ENCODE measurements at regions not wholly inside any gene's neighbourhood (a gene's known extent, or its start where the extent isn't known, plus 50 kb on each side); places are given as distances from the start of the nearest gene placed in this dataset.
"Not testable (repeated sequence)": the region's sequence is repeated elsewhere in the genome, so short reads cannot be mapped to it uniquely, and the experiment has no call there.

DNA sequence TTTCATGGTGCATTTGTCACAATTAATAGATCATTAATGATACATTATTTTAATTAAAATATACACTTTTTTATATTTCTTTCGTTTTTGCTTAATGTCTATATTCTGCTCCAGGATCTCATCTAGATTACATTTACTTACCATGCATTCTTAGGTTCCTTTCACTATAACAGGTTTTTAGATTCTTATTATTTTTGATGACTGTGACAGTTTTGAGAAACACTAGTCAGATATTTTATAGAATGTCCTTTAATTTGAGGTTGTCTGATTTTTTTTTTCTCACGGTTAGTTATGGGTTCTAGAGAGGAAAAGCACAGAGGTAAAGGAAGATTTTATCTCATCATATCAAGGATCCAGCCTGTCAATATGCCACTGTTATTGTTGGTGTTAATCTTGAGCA, 595.8 kb upstream of the BCHE start:
- DNase-seq, result no peak

DNA sequence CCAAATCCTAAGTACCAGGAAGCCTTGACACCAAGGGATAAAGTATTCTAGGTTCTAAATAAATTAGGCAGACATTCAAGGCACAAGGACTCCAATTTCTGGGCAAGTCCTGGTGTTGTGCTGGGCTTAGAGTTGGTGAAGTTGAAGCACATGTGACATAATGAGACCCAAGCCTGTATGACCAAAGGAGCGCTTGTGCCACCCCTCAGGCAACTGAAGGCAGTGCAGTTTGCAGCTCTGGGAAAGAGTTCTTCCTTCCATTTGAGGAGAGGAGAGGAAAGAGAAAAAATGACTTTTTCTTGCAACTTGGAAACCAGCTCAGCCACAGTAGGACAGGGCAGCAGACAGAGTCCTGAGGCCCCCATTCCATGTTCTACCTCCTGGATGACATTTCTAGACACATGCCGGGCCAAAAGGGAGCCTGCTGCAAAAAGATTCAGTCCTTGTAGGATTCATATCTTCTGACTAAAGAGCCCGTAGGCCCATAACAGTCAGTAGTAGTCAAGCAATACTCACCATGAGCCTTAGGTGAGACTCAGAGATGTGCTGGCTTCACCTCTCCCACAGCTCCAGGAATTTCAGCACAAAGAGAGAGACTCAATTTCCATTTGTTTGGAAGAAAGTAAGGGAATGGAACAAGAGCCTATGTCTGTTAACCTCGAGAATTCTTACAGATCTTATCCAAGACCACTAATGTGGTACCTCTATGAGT, 588.8 kb upstream of the BCHE start:
- no peak for DNase-seq

DNA sequence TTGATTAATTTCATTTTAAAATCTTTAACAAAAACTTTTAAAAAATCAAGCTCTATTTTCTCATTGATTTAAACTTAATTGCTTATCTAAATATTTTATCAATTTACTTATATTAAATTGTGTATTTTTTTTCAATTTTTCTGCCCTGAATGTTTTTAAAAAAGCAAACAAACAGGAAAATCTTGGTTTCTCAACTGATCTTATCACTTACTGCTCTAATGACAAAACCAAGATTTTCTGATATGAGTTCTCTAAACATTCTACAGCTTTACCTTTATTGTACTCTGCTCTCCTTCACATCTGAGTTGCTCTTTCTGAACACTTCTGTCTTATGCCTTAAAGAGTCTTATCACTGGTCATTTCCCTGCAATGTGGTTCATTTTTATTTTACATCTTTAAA, 587.8 kb upstream of the BCHE start:
- DNase-seq, result no peak

DNA sequence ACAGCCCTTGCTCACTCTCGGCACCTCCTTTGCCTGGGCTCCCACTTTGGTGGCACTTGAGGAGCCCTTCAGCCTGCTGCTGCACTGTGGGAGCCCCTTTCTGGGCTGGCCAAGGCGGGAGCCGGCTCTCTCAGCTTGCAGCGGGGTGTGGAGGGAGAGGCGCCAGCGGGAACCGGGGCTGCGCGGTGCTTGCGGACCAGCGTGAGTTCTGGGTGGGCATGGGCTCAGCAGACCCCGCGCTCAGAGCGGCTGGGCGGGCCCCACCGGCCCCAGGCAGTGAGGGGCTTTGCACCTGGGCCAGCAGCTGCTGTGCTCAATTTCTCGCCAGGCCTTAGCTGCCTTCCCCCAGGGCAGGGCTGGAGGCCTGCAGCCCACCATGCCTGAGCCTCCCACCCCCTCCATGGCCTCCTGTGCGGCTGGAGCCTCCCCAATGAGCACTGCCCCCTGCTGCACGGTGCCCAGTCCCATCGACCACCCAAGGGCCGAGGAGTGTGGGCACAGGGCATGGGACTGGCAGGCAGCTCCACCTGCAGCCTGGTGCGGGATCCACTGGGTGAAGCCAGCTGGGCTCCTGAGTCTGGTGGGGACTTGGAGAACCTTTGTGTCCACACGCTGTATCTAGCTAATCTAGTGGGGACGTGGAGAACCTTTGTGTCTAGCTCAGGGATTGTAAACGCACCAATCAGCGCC, 586.7 kb upstream of the BCHE start:
- not testable (repeated sequence) for DNase-seq

DNA sequence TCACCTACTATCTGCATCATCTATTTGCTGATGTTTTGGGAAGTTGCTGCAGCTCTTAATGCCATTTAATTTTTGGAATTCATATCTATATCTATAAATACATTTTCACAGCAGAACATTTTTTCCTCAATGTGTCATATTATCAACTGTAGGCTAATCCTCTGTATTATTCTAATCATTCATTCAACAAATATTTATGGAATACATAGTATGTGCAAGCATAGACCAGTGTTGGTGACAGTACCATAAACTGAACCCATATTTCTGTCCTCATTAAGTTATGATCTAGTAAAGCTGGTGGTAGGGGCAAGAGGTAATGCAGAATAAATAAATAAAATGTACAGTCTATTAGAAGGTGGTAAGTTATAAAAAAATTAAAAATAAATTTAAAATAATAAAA, 585.3 kb upstream of the BCHE start:
- DNase-seq, result no peak

DNA sequence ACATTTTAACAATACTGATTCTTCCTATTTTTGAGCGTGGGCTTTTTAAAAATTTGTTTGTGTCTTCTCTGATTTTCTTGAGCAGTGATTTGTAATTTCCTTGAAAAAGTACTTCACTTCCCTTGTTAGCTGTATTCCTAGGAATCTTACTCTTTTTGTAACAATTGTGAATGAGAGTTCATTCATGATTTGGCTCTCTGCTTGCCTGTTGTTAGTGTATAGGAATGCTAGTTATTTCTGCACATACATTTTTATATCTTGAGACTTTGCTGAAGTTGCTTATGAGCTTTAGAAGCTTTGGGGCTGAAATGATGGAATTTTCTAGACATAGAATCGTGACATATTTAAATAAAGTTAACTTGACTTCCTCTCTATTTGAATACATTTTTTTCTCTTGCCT, 582.8 kb upstream of the BCHE start:
- DNase-seq, result no peak

DNA sequence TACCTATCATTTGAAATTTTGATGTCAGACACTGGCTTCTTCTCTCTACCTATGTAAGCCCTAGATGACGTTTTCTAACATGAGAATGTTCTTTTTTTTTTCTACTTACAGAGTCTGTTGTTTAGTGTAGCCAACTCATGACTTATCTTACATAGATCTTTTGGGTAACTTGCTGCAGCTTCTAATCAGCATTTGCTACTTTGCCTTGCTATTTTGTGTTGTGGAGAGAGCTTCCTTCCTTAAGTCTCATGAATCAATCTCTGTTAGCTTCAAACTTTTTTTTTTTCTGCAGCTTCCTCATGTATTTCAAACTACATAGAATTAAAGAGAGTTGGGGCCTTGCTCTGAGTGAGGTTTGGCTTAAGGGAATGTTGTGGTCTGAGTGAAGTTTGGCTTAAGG, 568.7 kb upstream of the BCHE start:
- no peak for DNase-seq

DNA sequence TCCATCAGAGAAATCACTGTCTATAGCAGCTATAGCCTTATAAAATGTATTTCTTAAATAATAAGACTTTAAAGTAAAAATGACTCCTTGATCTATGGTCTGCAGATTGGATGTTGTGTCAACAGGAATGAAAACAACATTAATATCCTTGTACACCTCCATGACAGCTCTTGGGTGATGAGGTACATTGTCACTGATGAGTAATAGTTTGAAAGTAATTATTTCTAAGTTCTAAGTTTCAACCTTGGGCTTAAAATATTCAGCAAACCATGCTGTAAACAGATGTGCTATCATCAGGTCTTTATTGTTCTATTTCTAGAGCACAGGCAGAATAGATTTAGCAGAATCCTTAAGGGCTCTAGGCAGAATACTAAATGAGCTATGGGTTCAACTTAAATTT, 568.2 kb upstream of the BCHE start:
- DNase-seq, result no peak

DNA sequence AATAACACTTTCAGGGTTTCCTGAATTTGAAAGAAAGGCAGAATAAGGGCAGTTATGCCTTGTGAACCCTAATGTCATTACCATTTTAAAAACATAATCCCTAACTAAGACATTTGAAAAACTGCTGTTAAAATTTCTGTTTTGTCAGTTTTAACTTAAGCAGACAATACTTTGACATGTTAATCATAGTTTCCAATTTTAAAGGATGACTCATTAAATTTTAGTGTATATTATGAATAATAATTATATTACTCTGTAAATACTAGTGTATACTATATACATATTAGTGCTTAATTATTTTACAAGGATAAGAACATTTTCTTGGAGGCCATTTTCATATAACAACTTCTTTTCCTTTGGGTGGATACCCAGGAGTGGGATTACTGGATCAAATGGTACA, 553.1 kb upstream of the BCHE start:
- DNase-seq, result no peak

DNA sequence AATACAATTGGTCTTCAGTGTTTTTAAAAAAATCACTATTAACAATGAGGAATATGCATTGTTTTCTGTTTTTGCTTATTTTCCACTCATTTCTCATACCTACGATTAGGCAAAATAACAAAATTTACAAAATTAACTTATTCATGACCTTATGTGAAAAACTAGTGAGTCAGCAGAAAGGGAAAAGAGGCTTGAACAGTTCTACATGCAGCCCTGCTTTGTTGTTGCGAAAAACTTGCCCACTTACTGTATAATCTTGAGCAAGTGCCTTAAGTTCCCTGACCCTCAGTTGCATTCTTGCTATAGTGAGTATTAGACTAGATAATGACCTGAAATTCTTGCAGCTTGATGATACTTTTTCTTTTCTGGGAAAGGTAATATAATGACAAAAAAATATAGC, 551.1 kb upstream of the BCHE start:
- DNase-seq, result no peak

DNA sequence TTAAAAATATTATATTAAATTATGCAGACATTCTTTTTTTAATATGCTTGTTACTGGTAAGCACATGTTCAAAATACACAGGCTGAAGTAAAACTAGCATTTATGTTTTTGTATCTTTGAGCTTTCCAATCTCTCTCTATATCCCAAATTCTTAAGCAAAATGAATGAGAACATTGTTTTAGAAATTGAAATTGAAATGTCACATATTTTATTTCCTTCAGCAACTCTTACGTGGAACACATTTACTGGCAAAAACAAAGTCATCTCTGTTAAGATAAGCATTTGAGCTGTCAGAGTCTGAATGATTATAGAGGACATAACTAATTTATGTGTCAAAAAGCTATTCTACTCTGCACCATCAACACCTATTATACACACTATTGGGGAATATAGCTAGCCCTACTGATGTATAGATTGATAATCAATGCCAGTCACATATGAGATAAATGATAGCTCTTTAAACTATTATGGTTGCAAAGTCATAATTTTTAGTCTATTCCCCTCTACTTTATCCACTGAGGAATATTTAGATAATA, 535.4 kb upstream of the BCHE start:
- no peak for DNase-seq

DNA sequence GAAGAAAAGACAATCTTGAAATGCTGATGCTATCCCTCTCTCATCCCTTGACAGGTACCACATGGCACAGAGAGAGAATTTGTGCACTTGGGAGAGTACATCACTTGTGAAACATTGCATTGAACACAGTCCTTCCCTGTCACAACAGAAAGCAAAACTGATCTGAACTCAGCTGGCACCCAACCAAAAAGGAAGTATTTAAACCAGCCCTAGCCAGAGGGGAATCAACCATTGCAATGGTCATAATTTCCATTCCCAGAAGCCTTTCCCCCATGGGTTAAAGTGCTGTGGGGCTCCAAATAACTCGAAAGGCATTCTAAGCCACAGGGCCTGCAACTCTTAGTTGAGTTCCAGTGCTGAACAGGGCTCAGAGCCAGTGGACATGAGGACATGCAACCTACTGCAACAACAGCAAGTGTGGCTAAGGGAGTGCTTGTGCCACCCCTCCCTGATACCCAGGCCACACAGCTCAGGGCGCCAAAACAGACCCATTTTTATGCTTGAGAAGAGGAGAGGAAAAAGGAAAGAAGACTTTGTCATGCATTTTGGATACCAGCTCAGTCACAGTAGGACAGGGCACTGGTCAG, 530.8 kb upstream of the BCHE start:
- DNase-seq, result peak; percentile 66

DNA sequence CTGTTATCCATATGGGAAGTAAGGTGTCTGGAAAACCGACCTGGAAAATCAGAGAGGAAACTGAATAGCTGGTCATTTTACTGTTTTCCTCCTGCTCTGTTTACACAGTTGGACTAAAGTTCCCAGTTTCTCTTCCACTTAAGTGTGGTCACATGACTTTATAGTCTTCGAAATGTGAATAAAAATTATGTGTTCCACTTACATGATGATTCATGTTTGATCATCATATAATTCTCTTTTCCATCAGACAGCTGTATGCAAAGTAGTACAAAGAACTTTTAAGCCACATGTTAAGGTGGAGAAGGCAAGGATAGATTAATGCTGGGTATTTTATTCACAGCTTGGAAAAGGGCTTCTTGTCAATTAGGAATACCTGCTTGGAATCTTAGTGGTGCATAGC, 525.5 kb upstream of the BCHE start:
- DNase-seq, result no peak

DNA sequence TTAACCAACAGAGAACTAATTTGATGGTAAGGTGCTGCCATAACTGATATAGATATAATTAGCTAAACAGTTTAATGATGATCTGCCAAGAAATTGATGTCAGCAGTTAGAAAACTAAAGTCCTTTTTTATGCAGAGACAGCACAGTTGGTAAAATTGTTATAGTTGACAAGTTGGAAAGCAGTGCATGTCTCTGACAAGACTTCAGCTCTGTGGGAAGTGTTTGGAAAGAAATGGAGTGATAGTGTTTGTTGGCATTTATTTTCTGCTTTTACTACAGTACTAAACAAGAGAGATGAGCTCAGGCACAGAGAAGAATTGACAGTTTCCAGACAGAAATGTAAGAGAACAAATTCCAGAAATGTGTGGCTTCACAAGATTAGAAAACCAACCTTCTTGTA, 523.5 kb upstream of the BCHE start:
- DNase-seq, result no peak

DNA sequence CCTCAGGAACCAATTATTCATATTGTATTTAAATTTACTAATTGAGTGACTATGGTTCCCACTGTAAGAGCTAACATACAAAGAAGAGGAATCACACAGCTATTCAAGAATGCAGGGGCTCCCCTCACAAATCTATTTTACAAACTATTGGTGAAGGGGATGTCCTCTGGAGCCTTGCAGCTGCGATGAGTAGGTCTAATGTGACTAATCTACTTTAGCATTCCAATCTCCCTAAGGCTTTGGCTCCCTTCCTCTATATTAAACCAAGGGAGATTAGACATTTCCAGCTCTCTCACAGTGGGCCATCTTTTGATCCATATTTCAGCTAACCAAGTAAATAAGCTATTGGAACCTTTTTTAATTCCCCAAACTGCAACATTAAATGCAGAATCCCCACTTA, 514.2 kb upstream of the BCHE start:
- no peak for DNase-seq

DNA sequence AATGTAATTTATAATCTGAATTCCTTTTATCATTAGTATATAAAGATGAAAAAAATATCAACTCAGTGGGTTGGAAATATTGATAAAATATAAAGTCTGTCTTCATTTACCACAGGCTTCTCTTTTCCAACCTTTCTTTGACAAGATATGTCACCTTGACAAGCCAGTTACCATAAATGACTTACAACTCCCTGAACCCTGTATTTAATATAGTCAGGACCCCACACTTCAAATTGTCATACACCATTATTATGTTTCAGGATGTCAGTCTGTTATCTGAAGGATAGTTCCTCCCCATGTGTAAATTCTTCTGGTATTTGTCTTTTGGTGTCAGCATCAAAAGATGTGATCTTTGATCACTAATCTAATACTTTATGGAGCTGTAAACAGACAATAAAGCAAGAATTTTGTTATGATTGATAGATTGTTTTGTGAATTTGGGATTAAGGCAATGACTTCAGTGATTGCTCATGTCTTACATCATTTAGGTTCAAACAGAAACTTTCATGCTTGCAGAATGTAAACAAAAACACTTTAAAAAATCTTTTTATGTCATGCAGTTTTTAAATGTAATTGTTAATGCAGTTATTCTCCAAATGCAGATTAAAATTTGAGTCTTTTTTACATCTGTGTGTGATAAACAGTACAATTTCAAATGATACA, 503.5 kb upstream of the BCHE start:
- DNase-seq, result no peak

DNA sequence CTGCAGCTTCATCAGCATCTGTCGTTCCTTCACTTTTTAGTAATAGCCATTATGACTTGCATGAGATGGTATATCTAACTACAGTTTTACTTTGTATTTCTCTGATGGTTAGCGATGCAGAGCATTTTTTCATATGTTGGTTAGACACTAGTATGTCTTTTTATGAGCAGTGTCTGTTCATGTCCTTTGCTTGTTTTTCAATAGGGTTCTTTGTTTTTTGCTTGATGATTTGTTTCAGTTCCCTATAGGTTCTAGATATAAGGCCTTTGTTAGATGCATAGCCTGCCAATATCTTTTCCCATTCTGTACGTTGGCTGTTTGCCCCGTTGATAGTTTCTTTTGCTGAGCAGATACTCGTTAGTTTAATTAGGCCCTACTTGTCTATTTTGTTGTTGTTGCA, 487.2 kb upstream of the BCHE start:
- DNase-seq, result peak; percentile 85

DNA sequence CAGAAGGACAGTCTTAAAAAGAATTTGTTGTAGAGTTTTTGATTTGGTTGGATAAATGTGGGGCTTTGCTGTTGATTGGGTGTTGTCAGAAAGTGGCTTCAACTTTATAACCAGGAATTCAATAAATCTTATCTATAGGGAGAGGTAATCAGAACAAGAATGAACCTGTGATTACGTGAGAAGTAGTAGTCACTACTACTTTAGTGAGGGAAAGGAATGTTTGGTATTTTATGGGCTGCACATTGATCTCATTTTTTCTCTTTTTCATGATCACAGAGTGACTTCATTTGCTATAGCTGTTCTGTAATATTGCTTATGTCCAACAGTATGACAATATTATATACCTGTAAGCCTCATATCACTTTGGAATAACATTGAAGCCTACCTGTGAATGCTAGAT, 485.2 kb upstream of the BCHE start:
- no peak for DNase-seq

DNA sequence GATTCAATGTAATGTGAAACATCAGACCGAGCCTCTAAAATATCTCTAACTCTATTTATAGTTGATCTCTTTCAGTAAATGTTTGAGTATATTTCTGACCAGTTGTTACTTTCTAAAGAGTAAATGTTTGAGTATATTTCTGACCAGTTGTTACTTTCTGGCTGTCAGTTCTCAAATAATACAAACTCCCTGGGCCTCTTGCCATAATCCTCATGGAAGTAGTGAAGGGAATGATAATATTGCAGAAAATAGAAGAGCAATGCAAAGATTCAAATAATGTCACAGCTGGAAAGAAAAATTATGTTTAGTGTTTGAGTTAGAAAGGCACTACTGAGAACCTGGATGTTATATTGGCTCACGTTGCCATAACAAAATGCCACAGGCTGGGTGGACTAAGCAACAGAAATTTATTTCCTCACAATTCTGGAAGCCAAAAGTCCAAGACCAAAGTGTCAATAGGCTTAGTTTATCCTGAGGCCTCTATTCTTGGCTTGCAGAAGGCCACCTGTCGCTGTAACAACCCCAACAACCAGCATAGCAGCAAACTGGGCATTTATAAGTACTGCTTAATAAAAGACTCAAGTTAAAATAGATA, 470.6 kb upstream of the BCHE start:
- DNase-seq, result no peak

DNA sequence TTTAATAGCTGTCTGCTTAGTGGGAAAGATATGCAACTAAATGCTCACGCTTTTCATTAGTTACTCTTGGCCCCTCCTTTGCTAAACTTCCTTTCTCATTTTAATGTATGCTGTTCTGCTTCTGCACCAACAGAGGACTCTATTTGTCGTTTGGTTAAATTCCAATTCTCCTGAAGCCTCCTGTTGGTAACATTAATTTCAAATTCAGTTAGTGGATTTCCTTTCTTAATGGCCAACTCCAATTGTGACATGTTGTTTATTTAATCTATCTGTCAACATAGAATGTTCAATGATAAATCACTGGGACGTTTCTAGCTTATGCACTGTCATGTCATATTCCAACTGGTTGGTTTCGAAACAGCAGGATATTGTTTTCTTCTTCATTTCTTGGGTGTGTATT, 467.4 kb upstream of the BCHE start:
- no peak for DNase-seq

DNA sequence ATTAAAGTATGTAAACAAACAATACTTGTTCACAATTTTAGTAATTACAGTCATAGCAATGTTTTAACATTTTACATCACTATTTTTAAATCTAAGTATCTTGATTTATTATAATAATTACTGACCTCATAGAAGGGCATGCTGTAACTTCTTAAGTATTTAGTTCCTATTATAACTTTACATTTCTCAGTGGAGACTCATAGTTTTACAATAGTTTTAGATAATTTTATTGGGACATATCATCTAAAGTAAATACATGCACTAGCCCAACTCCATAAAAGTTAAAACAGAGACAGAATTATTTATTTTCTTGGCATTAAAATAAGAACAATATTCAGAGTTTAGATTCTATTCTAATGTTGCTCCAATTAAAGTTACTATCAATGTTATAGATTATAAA, 466.5 kb upstream of the BCHE start:
- no peak for DNase-seq

DNA sequence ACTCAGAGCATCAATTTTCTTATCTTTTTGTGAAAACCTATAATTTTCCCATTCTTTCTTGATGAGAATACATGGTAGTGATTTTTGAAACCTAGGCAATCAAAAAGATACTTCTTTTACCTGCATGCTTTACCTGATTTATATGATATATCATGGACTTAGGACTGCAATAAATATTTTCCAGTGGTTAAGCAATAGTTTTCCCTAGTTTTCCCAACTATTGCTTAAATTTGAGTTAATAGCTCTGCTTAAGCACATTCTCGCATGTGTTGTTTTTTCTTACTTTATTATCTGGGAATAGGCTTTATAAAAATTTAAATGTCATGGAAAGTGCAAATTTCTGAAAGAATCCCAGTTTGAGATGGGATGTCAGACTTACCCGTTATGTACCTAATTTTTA, 465.1 kb upstream of the BCHE start:
- no peak for DNase-seq

DNA sequence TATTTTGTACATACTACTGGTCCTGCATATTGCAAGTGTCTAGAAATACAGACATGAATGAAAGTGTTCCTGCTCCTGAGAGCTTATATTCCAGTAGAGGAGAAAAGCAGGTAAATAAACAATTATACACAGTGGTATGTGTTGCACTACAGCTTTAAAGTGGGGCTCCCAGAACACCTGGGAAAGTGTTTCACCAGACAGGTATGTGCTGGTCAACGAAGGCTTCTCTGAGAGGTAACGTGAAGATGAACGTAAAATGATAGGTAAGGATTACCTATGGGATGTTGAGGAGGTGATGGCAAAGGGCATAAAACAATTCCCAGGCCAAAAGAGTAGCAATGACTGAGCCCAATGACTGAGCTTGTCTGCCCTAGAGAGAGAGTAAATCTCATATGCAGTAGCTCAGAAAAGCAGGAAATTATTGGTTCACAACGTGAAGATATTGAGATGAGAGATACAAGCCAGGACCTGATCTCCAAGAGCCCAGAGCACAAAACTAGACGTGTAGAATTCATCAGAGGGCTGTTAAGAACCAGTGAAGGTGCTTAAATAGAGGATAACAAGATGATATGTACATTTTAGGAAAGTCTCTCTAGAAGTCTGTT, 459.1 kb upstream of the BCHE start:
- DNase-seq, result no peak

Data from RPMI8226 (cell line).